ENCODE measurements at regions not wholly inside any gene's neighbourhood (a gene's known extent, or its start where the extent isn't known, plus 50 kb on each side); places are given as distances from the start of the nearest gene placed in this dataset.

DNA sequence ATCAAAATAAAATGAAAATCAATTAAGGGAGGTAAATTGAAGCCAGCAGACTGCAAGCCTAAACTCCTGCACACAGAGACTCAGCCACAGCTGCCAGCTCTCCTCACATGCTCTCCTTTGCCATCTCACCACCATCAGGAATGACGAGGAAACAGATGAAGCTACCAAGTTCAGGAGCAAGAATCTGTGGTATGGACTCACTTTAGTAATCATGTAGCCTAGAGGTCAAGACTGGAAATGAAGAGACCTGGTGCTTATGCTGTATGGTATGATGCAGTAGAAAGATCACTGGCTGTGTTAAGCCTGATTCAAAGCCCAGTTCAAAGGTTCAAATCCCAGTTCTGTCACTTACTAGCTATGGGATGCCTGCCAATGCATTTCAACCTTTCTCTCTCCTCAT lies 78.9 kb upstream of the CAMK1G start:
- no peak for DNase-seq

DNA sequence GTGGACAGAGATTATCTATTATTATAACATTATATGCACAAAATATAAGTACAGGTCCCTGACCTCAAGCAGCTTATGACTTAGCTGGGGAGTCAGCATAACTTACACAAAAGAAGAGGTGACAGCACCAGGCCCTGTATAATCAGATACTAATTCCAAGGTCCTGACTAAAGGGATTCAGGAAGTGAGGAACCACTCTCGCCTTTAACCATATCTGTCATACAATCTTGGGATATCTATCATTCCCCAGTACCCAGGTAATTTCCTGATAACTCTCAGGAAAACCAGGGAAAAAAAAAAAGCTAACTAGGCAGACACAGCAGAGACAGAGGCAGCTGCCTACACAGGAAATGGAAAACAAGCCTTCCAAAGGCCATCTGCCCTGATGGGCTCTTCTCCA lies 78.5 kb upstream of the CAMK1G start:
- DNase-seq = no peak

DNA sequence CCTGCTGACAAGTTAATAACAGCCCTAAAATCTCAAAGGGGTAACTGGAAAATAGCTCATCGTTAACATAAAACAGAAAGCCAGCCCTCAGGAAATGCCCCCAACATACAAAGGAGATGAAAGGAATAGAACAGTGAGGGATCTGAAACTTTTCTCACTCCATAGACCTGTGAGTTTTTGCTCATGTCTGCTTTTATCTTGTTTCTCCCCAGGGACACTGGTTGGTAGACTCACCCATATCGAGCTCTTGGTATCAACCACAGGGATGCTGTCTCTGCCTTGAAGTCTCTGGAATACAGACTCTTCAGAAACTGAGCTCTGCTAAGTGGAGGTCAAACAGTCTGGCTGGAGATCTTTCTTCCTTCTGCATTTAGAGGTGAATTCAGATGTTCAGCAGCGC lies 77.4 kb upstream of the CAMK1G start:
- no peak for DNase-seq

DNA sequence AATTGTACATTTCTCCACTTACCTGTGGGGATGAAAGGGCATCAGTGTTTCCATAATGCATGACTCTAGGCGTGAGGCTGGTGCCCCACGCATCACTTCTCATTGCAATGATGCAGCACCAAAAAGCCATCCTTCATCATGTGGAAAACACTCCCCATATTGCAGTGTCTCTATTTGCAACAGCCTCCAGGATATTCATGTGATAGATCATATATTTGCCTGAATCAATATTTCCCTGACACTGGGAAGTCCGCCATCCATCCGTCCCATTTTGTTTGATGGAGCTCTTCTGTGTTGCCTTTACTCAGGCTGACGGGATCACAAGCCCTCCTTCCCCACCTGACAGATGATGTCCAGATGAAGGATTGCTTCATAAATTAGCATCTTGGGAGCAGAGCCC lies 74.5 kb upstream of the CAMK1G start:
- no peak for DNase-seq

DNA sequence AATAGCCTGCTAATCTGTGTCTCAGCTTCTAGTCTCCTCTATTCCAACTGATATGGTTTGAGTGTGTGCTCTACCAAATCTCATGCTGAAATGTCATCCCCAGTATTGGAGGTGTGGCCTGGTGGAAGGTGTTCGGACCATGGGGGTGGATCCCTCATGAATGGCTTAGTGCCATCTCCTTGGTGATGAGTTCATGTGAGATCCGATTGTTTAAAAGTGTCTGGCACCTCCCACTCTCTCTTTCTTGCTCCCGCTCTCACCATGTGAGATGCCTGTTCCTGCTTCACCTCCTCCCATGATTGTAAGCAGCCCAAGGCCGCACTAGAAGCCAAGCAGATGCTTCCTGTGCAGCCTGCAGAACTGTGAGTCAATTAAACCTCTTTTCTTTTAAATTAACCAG lies 73.5 kb upstream of the CAMK1G start:
- DNase-seq = no peak

DNA sequence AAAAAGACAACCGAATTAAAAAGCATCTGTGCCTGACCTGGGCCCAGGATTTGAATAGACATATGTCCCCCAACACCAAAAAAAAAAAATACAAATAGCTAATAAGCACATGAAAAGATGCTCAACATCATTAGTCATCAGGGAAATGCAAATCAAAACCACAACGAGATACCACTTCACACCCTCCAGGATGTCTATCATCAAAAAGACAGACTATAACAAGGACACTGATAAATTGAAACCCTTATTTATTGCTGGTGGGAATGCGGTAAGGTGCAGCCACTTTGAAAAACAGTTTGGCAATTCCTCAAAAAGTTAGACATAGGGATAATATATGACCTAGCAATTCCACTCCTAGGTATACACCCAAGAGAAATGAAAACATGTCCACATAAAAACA lies 72.3 kb upstream of the CAMK1G start:
- no peak for DNase-seq

DNA sequence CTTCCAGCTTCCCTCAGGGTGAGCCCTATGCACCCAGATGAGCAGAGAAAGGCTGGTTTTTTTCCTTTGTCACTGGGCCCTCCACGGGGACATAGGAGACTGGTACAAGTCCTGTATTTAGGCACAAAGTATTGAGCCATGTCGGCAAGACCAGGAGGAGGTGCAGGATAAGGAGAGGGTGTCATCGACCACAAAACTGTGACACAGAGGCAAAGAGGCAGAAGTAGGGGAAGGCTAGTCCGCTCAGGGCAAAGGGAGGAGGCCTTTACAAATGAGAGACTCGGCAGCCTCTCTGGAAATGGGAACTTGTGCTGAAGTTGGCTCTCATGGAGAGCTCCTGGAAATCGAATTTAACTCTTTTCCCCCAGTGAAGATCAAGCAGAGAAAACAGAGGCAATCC lies 70.7 kb upstream of the CAMK1G start:
- DNase-seq = no peak

DNA sequence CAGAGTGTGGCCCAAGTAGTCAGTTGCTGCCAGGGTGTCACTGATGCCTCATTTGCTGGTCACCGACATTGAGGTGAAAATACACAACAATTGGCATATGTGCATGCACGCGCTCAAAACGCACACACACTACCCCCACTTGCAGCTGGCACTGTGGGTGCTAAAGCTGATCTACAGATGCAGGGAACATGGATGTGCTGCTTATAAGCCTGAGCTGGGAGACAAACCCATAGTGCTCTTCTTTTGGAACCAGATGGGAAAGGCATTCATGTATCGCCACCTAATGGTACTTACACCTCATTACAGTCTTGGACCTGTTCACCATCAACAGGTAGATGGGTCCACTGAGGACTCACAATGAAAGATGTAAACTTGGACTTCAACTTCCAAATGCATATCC lies 70.3 kb upstream of the CAMK1G start:
- no peak for DNase-seq

DNA sequence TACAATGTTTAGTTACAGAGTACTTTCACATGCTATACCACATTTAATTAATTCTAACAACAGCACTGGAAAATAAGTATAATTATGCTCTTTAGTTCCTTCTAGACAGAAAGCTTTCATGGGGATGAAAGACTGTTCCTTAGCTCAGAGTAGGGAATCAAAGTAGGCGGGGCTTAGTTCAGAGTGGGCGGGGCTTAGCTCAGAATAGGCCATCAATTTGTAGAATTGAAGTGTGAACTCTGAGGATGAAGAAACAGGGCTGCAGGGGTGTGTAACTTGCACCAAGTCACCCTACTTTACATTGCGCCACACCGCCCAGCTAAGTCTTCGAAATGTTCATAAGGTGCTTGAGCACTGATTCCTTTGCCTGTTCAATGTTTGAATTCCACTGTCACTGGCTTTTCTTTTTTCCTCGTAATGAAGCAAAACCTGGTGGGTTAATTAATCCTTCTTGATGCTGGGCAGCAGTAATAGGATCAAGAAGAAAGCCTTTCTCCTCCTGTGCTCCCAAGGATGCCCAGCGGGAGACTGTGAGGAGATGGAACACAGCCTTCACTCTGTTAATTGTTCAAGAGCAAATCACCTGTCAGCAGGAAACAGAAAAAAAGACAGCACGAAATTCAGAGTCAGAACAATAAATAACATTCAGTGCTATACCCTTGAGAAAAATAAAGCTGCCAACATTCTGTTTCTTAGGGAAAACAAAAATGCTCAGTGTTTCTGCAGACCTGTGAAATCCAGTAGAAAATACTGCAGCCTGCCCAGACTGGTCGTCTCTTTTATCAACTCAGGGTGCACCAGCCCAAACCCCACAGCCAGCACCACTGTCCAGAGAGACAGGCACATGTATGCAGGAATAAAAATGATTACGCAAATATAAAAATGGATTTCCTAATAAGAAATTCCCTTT lies 66.5 kb upstream of the CAMK1G start:
- DNase-seq = no peak

DNA sequence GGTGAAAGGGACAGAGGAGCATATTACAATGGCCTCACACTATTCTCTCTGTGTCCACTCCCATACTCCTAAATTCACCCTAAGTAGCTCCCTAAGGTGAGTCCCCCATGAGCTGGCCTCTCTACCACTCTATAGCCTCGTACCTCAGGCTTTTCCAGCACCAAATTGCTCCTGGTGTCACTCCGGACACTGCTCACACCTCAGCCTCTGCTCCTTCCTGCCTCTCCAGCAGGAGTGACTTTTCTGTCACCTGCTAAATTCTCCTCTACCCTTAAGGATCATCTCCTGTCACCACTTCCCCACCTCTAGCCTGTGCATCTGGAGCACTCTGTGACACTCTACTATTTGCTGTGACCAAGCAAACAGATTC lies 65.8 kb upstream of the CAMK1G start:
- no peak for DNase-seq

DNA sequence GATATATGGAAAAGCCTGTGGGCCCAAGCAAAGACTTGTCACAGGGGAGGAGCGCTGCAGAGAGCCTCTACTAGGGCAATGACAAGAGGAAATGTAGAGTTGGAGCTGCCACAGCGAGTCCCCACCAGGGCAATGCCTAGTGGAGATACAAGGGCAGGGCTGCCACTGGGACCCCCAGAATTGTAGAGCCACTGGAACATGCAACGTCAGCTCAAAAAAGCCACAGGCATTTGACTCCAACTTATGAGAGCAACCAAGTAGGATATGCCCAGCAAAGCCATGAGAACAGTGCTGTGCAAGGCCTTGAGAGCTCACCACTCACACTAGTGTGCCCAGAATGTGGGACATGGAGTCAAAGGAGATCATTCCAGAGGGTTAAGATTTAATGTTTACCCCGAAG lies 63.7 kb upstream of the CAMK1G start:
- no peak for DNase-seq

DNA sequence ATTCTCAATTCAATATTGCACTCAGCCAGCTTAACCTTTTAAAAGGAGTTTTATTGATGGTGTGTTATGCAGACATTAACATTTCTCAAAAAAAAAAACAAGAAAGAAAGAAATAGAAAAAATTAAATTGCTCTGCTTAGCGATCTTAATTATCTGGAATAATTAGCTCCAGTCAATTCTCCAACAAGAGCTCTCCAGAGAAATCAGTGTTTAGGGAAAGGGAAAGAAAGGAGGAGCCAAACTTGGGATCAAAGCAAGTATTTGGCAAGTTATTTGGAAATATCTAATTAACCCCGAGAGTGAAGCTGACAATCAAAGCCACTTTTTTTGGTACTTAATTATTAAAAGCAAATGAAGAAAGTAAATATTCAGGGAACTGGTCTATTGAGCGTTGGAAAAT lies 60.7 kb upstream of the CAMK1G start:
- no peak for DNase-seq

DNA sequence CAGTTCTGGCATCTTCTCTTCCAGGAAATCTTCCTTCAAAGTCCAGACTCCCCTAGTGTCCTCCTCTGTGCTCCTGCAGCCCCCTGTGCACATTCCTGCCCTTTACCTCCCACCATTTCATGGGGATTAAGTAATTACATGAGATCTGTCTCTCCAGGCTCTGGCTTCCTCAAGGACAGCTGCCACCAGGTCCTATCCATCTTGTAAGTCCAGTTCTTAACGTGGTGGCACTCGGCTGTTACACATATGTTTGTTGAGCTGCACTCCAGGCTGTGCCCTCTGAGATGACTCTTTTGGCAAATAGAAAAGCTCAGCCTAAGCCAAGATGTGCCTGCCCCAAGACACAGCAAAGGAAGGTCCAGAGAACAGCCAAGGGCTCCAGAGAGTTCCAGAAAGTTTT lies 57.4 kb upstream of the CAMK1G start:
- DNase-seq = no peak

DNA sequence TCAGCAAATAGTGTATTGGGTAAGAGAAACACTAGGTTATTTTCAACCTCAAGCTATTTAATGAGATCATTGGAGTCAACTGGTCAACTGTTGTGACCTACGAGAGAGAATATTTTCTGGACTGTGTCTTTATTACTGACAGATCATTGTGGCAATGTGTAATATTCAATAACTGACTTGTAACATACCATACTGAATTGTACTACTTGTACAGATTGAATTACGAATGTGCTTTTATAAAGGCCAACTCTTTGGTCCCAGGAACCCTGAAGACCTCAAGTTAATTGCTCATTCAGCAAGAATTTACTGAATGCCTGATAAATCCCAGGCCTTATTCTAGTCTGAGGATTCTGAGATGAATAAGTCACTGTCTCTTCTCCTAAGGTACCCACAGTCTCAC lies 56.1 kb upstream of the CAMK1G start:
- DNase-seq = no peak

DNA sequence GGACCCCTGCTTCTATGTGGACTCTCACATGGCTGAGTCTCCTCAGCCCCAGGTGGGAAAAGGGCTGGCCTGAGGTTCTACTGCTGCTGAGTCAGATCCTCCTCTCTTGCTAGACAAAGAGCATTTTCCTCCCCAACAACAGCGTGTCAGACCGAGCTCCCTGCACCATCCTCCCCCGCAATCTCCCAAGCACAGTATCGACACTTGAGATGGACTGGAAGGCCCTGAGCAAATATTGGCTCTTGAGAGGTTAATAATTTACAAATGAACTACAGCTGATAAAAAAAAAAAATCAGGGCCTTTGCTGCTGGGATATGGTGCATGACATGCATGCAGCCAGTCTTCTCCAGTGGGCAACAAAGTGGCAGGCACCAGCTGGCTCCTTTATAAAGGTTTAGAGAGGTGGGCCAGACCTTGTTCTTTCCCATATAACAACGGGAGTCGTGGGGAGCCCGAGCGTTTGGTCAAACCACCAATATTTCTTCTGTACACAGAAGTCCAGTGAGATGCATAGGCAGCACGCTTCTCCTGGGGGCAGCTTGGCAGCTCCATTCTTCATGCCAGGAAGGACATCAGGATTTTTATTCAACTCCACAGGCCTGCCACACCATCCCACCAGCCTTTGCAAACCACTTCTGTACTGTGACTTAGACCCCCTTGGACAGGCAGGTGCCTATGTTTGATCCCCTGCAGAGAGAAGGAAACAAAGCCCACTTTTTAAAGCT lies 55.4 kb upstream of the CAMK1G start:
- no peak for DNase-seq

DNA sequence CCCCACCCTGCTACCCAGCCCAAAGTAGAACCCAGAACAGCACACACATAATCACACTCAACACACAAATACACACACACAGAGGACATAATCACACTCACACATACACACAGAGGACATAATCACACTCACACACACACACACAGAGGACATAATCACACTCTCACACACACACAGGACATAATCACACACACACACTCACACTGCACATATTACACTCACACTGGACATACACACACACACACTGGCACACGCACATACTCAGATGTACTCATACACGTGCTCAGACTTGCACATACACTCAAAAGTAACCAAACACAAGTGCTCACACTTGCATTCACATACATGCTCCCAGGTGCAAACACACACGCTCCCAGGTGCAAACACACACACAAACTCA lies 54.3 kb upstream of the CAMK1G start:
- DNase-seq = no peak

DNA sequence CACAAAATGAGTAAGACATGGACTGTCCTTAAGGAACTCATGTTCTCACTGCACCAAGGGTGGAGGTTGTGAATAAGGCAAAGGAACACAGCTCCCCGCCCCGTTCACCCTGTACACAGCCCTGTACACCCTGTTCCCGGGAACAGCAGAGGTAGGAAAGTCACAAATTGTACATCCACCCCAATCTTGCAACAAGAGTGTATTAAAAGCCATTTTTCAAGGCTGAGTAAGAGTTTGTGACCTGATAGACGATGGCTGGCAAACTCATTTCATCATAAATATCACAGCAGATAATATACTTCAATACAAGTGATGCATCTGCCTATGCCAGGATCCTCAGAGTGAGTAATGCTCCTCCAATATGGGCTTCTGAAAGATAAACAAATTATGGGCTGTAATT lies 52.5 kb upstream of the CAMK1G start:
- no peak for DNase-seq

DNA sequence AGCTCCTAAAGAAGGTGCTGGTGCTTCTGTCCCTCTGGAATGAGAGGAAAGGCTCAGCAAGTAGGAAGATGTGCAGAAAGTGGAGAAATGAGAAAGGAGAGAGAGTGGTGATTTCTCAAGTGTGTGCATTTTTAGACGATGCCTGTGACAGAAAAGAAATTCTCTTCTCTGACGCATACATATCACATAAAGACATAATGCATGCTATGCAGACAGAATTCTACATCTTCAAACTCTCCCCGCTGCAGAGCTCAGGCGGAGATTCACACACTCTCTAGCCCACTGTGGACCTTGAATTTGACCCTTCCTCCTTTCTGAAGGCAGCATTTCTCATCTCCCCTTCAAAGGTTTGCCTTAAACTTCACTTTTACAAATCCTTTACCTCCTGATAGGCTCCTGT lies 52.0 kb upstream of the CAMK1G start:
- no peak for DNase-seq

Measured in effector CD4-positive, alpha-beta T cell (primary cell).